ENCODE measurements at regions not wholly inside any gene's neighbourhood (a gene's known extent, or its start where the extent isn't known, plus 50 kb on each side); places are given as distances from the start of the nearest gene placed in this dataset.

GRCh38 chrX:67334323-67334722 is 209.5 kb upstream of the AR start:
- H3K4me3 ChIP-seq (ENCODE audit: control insufficient read depth, low read depth, low read length): no peak overlapping the region
- no peak for TF ChIP-seq CTCF (conservative IDR thresholded peaks at IDR 0.05; ENCODE audit: control insufficient read depth, insufficient read depth, low read depth, low read length)
- DNase-seq (ENCODE audit: low read depth): no peak

GRCh38 chrX:67338262-67338661 is 205.6 kb upstream of the AR start:
- TF ChIP-seq CTCF (conservative IDR thresholded peaks at IDR 0.05; ENCODE audit: control insufficient read depth, insufficient read depth, low read depth, low read length): no peak
- DNase-seq (ENCODE audit: low read depth): no peak
- no peak overlapping the region for H3K4me3 ChIP-seq (ENCODE audit: control insufficient read depth, low read depth, low read length)

- no peak overlapping the region for H3K4me3 ChIP-seq (ENCODE audit: control insufficient read depth, low read depth, low read length)
- TF ChIP-seq CTCF (conservative IDR thresholded peaks at IDR 0.05; ENCODE audit: control insufficient read depth, insufficient read depth, low read depth, low read length): no peak
- DNase-seq (ENCODE audit: low read depth): no peak
These were observed 201.7 kb upstream of the AR start for GRCh38 chrX:67342138-67342537.

GRCh38 chrX:67346225-67346624 is 197.6 kb upstream of the AR start:
- H3K4me3 ChIP-seq (ENCODE audit: control insufficient read depth, low read depth, low read length): no peak overlapping the region
- DNase-seq (ENCODE audit: low read depth): no peak
- TF ChIP-seq CTCF (conservative IDR thresholded peaks at IDR 0.05; ENCODE audit: control insufficient read depth, insufficient read depth, low read depth, low read length): no peak

GRCh38 chrX:67346667-67347066 is 197.2 kb upstream of the AR start:
- no peak for TF ChIP-seq CTCF (conservative IDR thresholded peaks at IDR 0.05; ENCODE audit: control insufficient read depth, insufficient read depth, low read depth, low read length)
- no peak overlapping the region for H3K4me3 ChIP-seq (ENCODE audit: control insufficient read depth, low read depth, low read length)
- no peak for DNase-seq (ENCODE audit: low read depth)

GRCh38 chrX:67347145-67347544 is 196.7 kb upstream of the AR start:
- no peak for DNase-seq (ENCODE audit: low read depth)
- no peak for TF ChIP-seq CTCF (conservative IDR thresholded peaks at IDR 0.05; ENCODE audit: control insufficient read depth, insufficient read depth, low read depth, low read length)
- H3K4me3 ChIP-seq (ENCODE audit: control insufficient read depth, low read depth, low read length): no peak overlapping the region

GRCh38 chrX:67351411-67351810 is 192.4 kb upstream of the AR start:
- TF ChIP-seq CTCF (conservative IDR thresholded peaks at IDR 0.05; ENCODE audit: control insufficient read depth, insufficient read depth, low read depth, low read length): no peak
- DNase-seq (ENCODE audit: low read depth): no peak
- H3K4me3 ChIP-seq (ENCODE audit: control insufficient read depth, low read depth, low read length): no peak overlapping the region
